AG04449 (cell line): ENCODE measurements at regions not wholly inside any gene's neighbourhood (a gene's known extent, or its start where the extent isn't known, plus 50 kb on each side); places are given as distances from the start of the nearest gene placed in this dataset.

Experiments used
- CTCF ChIA-PET: fragments of 350-600 bp; formaldehyde crosslinking; extraction: SDS; loops from one replicate; lab custom pipeline; 2021; ENCODE audit warnings: antibody characterized with exemption; lab: Yijun Ruan, JAX
- POLR2A ChIA-PET: fragments of 400-600, 350-600 bp; formaldehyde crosslinking; extraction: SDS; loops from one replicate; lab custom pipeline; 2020; ENCODE audit warnings: antibody characterized with exemption, inconsistent platforms; lab: Yijun Ruan, JAX
- DNase-seq: peaks from one replicate; pipeline ENCODE4 v3.0.0-alpha.2; 2010; ENCODE audit warnings: low read depth, low spot score
- H3K4me3 ChIP-seq: 2 replicates; pipeline ENCODE4 v1.5.1; 2011; ENCODE audit warnings: low read depth, mild to moderate bottlenecking, control low read depth, low read length
- TF ChIP-seq, protein P1 (sequence below): IDR thresholded peaks from one replicate; pipeline ENCODE4 v1.5.1; 2011; ENCODE audit warnings: mild to moderate bottlenecking, moderate library complexity, low read length, control low read depth, inconsistent platforms; ENCODE audit not compliant: insufficient read depth; ENCODE audit errors: missing control alignments

DNA sequence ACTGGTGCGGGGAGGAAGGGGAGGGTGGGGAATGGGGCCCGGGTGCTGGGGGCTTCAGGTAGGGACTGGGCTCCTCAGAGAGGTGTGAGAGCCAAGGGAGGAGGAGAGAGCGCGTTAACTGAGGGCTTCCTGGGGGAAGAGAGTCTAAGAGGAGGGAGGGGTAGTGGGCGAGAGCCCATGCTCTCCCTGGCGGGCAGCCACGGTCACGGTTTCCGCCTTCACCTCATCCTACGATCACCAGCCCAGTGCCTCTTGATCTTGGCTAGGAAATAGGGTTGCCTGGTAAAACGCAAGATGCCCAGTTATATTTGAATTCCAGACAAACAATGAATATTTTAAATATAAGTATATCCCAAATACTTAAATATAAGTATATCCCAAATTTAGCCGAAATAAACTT, 60.8 kb upstream of the GRPEL1 start:
- no peak overlapping the region for H3K4me3 ChIP-seq
- no peak for DNase-seq
- ChIA-PET CTCF (no interaction called here), POLR2A (no interaction called here)
- TF ChIP-seq, protein P1, sequence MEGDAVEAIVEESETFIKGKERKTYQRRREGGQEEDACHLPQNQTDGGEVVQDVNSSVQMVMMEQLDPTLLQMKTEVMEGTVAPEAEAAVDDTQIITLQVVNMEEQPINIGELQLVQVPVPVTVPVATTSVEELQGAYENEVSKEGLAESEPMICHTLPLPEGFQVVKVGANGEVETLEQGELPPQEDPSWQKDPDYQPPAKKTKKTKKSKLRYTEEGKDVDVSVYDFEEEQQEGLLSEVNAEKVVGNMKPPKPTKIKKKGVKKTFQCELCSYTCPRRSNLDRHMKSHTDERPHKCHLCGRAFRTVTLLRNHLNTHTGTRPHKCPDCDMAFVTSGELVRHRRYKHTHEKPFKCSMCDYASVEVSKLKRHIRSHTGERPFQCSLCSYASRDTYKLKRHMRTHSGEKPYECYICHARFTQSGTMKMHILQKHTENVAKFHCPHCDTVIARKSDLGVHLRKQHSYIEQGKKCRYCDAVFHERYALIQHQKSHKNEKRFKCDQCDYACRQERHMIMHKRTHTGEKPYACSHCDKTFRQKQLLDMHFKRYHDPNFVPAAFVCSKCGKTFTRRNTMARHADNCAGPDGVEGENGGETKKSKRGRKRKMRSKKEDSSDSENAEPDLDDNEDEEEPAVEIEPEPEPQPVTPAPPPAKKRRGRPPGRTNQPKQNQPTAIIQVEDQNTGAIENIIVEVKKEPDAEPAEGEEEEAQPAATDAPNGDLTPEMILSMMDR: no peak

DNA sequence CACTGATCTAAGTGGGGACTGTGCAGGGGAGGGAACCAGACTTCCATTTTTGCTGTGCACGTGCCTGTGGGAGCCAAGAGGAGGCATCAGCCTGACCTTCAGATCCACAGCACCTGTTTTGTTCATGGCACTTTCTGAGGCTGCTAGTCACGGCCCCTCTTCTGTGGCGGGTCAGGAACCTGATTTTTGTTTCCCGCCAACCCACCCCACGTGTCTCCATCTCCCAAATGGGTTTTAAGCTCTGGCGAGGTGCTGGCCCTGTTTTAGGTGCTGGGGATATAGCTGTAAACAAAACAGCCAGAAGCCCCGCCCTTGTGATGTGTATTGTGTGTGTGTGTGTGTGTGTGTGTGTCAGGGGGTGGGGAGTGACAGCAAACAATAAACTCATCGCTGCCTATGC, 60.4 kb upstream of the GRPEL1 start:
- ChIA-PET CTCF (no interaction called here), POLR2A (no interaction called here)
- no peak for DNase-seq
- TF ChIP-seq, protein P1: no peak
- H3K4me3 ChIP-seq: no peak overlapping the region

DNA sequence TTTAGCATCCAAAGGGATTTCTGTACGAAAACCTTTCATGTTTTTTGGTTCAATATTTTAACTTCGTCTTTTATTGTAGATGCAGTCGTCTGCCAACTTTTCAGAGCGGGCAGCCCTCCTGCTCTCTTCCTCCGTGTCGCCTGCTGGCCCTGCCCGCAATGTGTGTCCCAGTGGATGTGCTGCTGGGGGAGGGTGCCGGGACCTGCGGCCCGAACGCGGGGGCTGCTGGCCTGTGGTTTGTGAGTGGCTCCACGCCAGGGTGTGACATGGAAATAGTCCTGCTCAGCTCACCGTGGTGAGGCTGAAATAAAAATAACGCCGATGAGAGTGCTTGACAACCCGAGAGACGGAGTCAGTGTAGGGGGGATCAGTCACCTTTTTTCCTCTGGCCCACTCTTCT, 59.7 kb upstream of the GRPEL1 start:
- ChIA-PET CTCF (no interaction called here), POLR2A (no interaction called here)
- no peak for DNase-seq
- TF ChIP-seq, protein P1: no peak
- no peak overlapping the region for H3K4me3 ChIP-seq

DNA sequence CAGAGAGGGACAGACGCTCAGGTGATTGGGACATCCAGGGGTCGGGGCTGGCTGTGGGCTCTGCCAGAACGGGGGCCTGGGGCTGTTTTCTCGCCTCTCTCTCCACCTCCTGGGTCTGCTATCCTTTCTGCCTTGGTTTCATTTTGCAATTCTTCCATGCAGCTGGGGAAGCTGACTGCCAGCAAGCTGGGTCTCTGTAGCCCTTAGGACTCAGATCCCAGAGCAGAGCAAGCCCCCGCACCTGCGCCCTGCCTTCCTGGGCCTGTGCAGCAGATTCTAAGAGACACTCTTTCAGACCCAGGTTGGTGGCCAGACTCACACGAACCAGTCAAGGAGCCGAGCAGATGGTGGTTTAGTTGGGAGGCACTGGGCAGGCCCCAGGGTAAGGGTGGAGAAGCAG, 59.1 kb upstream of the GRPEL1 start:
- H3K4me3 ChIP-seq: no peak overlapping the region
- TF ChIP-seq, protein P1: no peak
- ChIA-PET POLR2A (no interaction called here), CTCF (no interaction called here)
- no peak for DNase-seq

DNA sequence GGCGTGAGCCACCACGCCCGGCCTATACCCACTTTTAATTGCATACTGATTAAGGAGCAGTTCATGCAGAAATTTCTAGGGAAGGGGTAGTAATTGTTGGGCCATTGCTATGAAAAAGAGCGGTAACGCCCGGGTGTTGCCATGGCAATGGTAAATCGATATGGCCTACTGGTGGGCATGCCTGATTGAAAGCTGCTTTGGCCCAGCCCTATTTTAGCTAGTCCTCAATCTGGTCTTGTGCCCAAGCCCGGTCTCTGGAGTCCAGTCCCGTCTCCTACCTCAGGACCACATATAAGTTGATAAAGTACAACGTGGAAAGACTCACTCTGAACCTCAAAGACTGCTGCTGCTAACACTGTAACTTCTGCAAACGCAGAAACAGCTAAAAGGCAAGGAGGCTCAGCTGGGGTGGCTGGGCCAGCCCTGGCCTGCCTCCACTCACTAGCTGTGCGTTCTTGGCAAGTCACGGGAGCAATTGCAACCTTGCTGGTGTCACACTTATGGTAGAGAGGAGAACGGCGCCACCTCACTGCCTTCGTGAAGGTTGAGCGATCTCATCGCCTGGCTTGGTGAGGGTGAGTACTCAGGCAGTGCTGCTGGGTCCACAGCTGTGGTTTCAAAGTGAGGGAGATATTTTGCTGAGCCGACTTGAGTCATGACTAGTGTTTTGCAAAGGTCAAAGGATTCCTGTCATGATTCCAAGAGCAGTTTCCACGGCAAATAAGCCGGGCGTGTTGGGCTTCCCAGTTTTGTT, 57.0 kb upstream of the GRPEL1 start:
- CTCF ChIA-PET: interaction anchor here (1.2 kb wide), 1 partner anchor 21 kb away, joined by 3 read pairs; no protein-coding TSS in a partner anchor
- H3K4me3 ChIP-seq: no peak overlapping the region
- TF ChIP-seq, protein P1: no peak
- DNase-seq: peak; percentile 37
- POLR2A ChIA-PET: no interaction called here

DNA sequence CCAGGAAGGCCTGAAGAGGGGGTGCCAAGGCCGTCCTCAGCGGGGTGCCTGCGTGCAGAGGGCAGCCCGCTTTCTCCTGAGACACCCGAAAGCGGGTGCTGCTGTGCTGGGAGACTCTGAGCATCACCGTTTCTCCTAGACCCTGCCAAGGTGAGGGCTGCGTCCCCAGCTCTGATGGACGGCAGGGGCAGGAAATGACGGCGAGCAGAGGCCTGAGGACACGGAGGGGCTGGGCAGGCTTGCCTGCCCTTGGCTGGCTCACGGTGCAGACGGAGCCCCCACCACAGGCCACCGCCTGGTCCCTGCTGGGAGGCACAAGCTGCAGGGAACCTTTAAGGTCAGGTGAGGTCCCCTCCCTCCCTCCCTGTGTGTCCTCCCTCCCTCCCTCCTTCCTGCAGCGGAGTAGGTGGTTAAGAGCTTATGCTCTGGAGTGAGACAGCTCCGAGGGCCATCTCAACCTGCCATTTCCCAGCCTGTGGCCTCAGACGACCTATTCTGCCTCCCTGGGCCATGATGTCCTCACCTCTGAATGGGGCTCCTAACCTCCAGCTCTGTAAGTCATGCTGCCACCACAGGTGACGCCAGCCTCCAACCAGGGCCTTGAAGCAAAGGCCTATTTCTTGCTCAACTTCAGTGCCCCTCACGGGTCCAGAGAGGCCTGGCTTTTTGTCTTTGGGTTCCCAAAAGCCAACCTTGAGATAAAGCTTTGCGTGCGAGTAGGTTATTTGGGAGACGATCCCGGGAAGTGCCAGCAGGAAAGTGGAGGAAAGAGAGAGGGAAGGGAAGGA, 54.2 kb upstream of the GRPEL1 start:
- no peak for DNase-seq
- TF ChIP-seq, protein P1: no peak
- CTCF ChIA-PET: no interaction called here
- H3K4me3 ChIP-seq: no peak overlapping the region
- POLR2A ChIA-PET: no interaction called here
